OCI-LY7 (cell line): ENCODE measurements at regions not wholly inside any gene's neighbourhood (a gene's known extent, or its start where the extent isn't known, plus 50 kb on each side); places are given as distances from the start of the nearest gene placed in this dataset.

Experiments
- BruUV-seq: library from RNA; stranded (reverse); fragments of 400-500 nt; replicated peaks from 2 replicates; lab custom pipeline; 2021; lab: Mats Ljungman, UMichigan
- CTCF ChIA-PET: fragments of 300-600 bp; sonication (Branson Sonifier 250); formaldehyde crosslinking; loops from one replicate; lab custom pipeline; 2022; ENCODE audit warnings: antibody characterized with exemption; ENCODE audit not compliant: unreplicated experiment; lab: Charles Lee
- POLR2A ChIA-PET: fragments of 300-600 bp; sonication (Branson Sonifier 250); formaldehyde crosslinking; loops from one replicate; lab custom pipeline; 2022; ENCODE audit warnings: antibody characterized with exemption; lab: Charles Lee
- DNase-seq: peaks from one replicate; pipeline ENCODE4 v3.0.0-alpha.2; 2015; ENCODE audit warnings: low spot score
- H2AFZ ChIP-seq: fragments of 200-600 bp; sonication (generic), shearing (Covaris generic); 2 replicates; pipeline ENCODE4 v1.6.1; 2014; ENCODE audit warnings: mild to moderate bottlenecking, antibody characterized with exemption, low read length, moderate library complexity
- H3K27ac ChIP-seq: fragments of 200-600 bp; sonication (generic); 2 replicates; pipeline ENCODE4 v1.5.1; 2014; ENCODE audit warnings: mixed run types, low read depth, mild to moderate bottlenecking, moderate library complexity, low read length, inconsistent platforms; ENCODE audit not compliant: poor library complexity, severe bottlenecking
- H3K36me3 ChIP-seq: fragments of 200-600 bp; sonication (generic); 2 replicates; pipeline ENCODE4 v1.6.1; 2014; ENCODE audit warnings: mild to moderate bottlenecking, antibody characterized with exemption, low read length, moderate library complexity, mixed read lengths; ENCODE audit not compliant: insufficient read depth
- H3K4me1 ChIP-seq: fragments of 200-600 bp; sonication (generic); 2 replicates; pipeline ENCODE4 v1.5.1; 2014; ENCODE audit warnings: mild to moderate bottlenecking, low read length; ENCODE audit not compliant: insufficient read depth, poor library complexity, severe bottlenecking
- H3K4me2 ChIP-seq: fragments of 200-600 bp; sonication (generic); 2 replicates; pipeline ENCODE4 v1.6.1; 2014; ENCODE audit warnings: mild to moderate bottlenecking, low read length
- H3K4me3 ChIP-seq: fragments of 200-600 bp; sonication (generic); 2 replicates; pipeline ENCODE4 v1.5.1; 2014; ENCODE audit warnings: mild to moderate bottlenecking, low read depth, low read length; ENCODE audit not compliant: poor library complexity, severe bottlenecking
- H3K79me2 ChIP-seq: fragments of 200-600 bp; sonication (generic); 2 replicates; pipeline ENCODE4 v1.6.1; 2016; ENCODE audit warnings: low read depth, mild to moderate bottlenecking, low read length, moderate library complexity, mixed read lengths; ENCODE audit not compliant: insufficient read depth
- H3K9me2 ChIP-seq: fragments of 200-600 bp; sonication (generic); 2 replicates; pipeline ENCODE4 v1.6.1; 2016; ENCODE audit warnings: mild to moderate bottlenecking, low read length, mixed read lengths; ENCODE audit not compliant: insufficient read depth
- H3K9me3 ChIP-seq: fragments of 200-600 bp; sonication (generic); 2 replicates; pipeline ENCODE4 v1.6.1; 2014; ENCODE audit warnings: mild to moderate bottlenecking, mixed run types, low read length, mixed read lengths
- H4K20me1 ChIP-seq: fragments of 200-600 bp; sonication (generic); 2 replicates; pipeline ENCODE4 v1.6.1; 2014; ENCODE audit warnings: mild to moderate bottlenecking, antibody characterized with exemption, low read length, moderate library complexity, mixed read lengths; ENCODE audit not compliant: insufficient read depth
- CTCF ChIP-seq: fragments of 200-600 bp; sonication (generic); conservative IDR thresholded peaks from 2 replicates; pipeline ENCODE4 v1.5.1; 2014; ENCODE audit warnings: mild to moderate bottlenecking, antibody characterized with exemption, low read length, moderate library complexity, mixed read lengths
- EZH2phosphoT487 ChIP-seq: fragments of 200-600 bp; sonication (generic); IDR thresholded peaks from 2 replicates; pipeline ENCODE4 v1.6.1; 2018; ENCODE audit warnings: low read depth, borderline replicate concordance, mild to moderate bottlenecking, mixed run types, antibody characterized with exemption, low read length, moderate library complexity, mixed read lengths
- intact Hi-C: fragments of 100-400 bp; cut with micrococcal nuclease; formaldehyde crosslinking; loops from one replicate; pipeline ENCODE4 v1.10.0; 2022; ENCODE audit not compliant: unreplicated experiment

- Histone ChIP-seq H3K79me2 (no peaks in the 10 kb centered on the region), H3K4me1 (no peaks in the 10 kb centered on the region), H4K20me1 (no peaks in the 10 kb centered on the region), H2AFZ (no peak overlapping the region), H3K9me2 (no peaks in the 10 kb centered on the region), H3K4me2 (no peak overlapping the region), H3K36me3 (no peaks in the 10 kb centered on the region), H3K9me3 (no peaks in the 10 kb centered on the region), H3K4me3 (no peak overlapping the region), H3K27ac (no peak overlapping the region)
- CTCF ChIA-PET: no interaction called here
- intact Hi-C loops: no loop called here
- DNase-seq: no peak
- TF ChIP-seq CTCF (no peak), EZH2phosphoT487 (no peak)
- BruUV-seq: no TSS peak
- POLR2A ChIA-PET: no interaction called here
These were observed 152.4 kb downstream of the VRK1 start for GRCh38 chr14:96949594-96949993.

GRCh38 chr14:96951511-96951910, 154.3 kb downstream of the VRK1 start:
- intact Hi-C loops: no loop called here
- Histone ChIP-seq H3K27ac (no peak overlapping the region), H3K36me3 (no peaks in the 10 kb centered on the region), H3K4me3 (no peak overlapping the region), H3K4me1 (no peaks in the 10 kb centered on the region), H2AFZ (no peak overlapping the region), H3K79me2 (no peaks in the 10 kb centered on the region), H3K9me3 (no peaks in the 10 kb centered on the region), H3K9me2 (no peaks in the 10 kb centered on the region), H4K20me1 (no peaks in the 10 kb centered on the region), H3K4me2 (no peak overlapping the region)
- no TSS peak for BruUV-seq
- no peak for DNase-seq
- no peak for TF ChIP-seq CTCF
- CTCF ChIA-PET: no interaction called here
- POLR2A ChIA-PET: no interaction called here

GRCh38 chr14:96953087-96953874, 156.1 kb downstream of the VRK1 start:
- no peaks in the 10 kb centered on the region for H3K36me3 ChIP-seq
- H2AFZ ChIP-seq: no peak overlapping the region
- POLR2A ChIA-PET: interaction anchor here (0.5 kb wide), 1 partner anchor 1729 kb away, joined by 3 read pairs; no protein-coding TSS in a partner anchor
- no peak overlapping the region for H3K27ac ChIP-seq
- no peaks in the 10 kb centered on the region for H3K9me3 ChIP-seq
- TF ChIP-seq EZH2phosphoT487 (no peak), CTCF (no peak)
- CTCF ChIA-PET: no interaction called here
- no TSS peak for BruUV-seq
- H3K4me1 ChIP-seq: no peaks in the 10 kb centered on the region
- intact Hi-C loops: no loop called here
- no peaks in the 10 kb centered on the region for H3K79me2 ChIP-seq
- no peak overlapping the region for H3K4me3 ChIP-seq
- H3K9me2 ChIP-seq: no peaks in the 10 kb centered on the region
- DNase-seq: no peak
- no peak overlapping the region for H3K4me2 ChIP-seq
- no peaks in the 10 kb centered on the region for H4K20me1 ChIP-seq
